GM13977 (cell line): ENCODE measurements at regions not wholly inside any gene's neighbourhood (a gene's known extent, or its start where the extent isn't known, plus 50 kb on each side); places are given as distances from the start of the nearest gene placed in this dataset.

Experiments used
- DNase-seq: peaks from one replicate; pipeline ENCODE4 v3.0.0; 2012; ENCODE audit warnings: low spot score
- in situ Hi-C: fragments of 300-500 bp; cut with MboI; formaldehyde crosslinking; loops from one replicate; pipeline ENCODE4 v1.12.0; 2022; ENCODE audit warnings: low sequenced_read_pairs, low pct_unique_long_range_greater_than_20kb, mixed read lengths, inconsistent platforms; ENCODE audit not compliant: unreplicated experiment
- TF ChIP-seq, protein P1 (sequence below): IDR thresholded peaks from 2 replicates; pipeline ENCODE4 v1.5.1; 2012; ENCODE audit warnings: mild to moderate bottlenecking, control low read depth; ENCODE audit not compliant: insufficient read depth; ENCODE audit errors: extremely low read depth, missing control alignments

DNA sequence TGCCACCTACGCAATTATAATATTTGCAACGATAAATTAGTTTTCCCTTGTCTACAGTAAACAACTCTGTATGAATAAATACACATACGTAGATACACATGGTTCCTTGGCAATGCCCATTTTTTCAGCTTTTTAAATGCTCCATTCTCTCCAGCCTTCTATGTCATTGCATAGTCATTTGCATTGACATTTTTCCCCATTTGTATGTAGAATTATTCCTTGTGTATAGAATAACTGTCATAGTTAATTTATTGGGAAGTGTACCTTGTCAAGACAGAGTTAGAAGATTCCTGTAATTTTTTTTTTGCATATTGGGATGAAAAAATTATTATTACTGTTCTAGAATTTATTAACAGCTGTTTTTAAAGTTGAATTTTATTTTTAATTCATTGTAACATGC is 736.7 kb upstream of the DPPA4 start:
- in situ Hi-C loops: no loop called here
- no peak for DNase-seq
- TF ChIP-seq, protein P1, sequence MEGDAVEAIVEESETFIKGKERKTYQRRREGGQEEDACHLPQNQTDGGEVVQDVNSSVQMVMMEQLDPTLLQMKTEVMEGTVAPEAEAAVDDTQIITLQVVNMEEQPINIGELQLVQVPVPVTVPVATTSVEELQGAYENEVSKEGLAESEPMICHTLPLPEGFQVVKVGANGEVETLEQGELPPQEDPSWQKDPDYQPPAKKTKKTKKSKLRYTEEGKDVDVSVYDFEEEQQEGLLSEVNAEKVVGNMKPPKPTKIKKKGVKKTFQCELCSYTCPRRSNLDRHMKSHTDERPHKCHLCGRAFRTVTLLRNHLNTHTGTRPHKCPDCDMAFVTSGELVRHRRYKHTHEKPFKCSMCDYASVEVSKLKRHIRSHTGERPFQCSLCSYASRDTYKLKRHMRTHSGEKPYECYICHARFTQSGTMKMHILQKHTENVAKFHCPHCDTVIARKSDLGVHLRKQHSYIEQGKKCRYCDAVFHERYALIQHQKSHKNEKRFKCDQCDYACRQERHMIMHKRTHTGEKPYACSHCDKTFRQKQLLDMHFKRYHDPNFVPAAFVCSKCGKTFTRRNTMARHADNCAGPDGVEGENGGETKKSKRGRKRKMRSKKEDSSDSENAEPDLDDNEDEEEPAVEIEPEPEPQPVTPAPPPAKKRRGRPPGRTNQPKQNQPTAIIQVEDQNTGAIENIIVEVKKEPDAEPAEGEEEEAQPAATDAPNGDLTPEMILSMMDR: no peak

DNA sequence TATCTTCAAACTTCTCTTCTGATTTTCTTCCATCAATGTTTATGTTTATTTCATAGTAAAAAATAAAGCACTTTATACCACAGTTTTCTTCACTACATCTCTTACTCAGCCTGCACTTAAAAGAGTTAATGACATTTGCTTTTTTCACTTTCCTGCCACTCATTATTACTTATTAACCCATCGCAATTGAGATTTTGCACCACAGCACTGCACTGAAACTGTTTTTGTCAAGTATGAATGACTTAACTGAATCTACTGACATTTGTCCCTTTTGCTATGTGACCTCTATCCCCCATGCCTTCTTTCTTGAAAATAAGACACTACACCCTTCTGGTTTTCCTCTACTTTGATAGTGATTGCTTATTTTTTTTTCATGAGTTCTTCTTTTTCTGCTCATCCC is 739.7 kb upstream of the DPPA4 start:
- TF ChIP-seq, protein P1: no peak
- in situ Hi-C loops: no loop called here
- DNase-seq: no peak

DNA sequence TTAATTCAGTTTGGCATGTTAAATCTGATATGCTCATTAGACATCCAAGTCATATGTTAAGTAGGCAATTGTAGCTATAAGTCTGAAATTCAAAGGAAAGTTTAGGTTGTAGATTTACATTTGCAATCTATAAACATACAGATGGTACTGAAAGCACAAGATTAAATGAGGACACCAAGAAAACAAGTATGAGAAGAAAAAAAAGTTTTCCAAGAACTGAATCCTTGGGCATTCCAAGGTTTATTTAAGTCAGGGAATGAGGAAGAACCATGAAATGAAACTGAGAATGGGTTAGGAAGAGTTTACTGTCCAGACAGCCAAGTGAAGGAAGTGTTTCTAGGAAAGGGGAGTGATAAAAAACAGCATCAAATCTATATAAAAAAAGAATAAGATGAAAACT is 756.1 kb upstream of the DPPA4 start:
- in situ Hi-C loops: no loop called here
- DNase-seq: no peak
- TF ChIP-seq, protein P1: no peak

DNA sequence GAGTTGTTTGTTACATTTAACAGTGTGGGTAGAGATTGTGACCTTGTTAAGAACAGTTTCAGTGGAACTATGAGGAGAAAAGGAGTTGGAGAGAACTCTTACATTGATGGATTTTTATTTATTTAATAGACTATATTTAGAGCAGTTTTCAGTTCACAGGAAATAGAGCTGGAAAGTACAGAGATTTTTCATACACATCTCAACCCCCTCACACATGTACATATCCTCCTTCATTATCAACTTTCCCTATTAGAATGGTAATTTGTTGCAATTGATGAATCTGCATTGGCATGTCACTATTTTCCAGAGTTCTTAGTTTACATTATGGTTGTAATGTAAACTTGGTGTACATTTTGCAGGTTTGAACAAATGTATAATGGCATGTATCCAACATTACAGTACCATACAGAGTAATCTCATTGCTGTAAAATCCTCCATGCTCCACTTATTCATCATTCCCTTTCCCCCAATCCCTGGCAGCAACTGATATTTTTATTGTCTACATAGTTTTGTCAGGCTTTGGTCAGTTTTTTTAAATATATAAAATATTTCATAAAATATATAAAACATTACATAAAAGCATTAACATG is 756.6 kb upstream of the DPPA4 start:
- in situ Hi-C loops: no loop called here
- no peak for DNase-seq
- TF ChIP-seq, protein P1: no peak

DNA sequence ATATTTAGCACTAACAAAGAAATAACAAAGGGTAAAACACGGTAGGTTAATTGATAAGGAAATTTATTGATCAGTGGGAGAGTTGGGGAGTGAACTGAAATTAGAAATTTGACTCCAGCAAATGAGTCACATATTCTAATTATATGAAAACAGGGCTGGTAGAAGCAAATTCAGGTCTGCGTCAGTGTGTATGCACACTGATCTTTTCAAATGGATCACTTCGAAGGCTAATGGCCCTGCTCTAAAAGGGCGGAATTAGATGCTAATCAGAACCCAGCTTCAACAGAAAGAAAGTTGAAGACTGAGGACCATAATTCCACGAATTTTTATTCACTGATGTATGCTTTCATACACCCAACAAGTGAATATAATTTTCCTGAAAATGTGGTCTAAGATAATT is 762.4 kb upstream of the DPPA4 start:
- no peak for DNase-seq
- TF ChIP-seq, protein P1: no peak
- in situ Hi-C loops: no loop called here

DNA sequence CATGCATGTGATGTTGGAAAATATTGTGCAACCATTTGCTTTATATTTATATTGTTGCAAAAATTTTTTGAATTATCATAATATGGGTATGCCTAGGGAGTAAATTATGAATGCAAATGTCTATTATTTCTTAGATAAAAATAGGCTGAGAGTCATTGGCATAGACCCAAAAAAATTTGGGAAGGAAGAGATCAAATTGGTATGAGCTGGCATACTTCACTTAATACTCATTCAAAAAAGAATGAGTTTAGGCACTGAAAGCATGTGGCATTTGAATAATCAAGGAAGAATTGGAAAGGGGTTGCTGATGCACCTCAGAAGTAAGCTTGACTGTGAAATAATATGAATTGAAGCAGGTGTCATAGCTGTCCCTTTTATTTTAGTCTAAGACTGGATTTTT is 764.0 kb upstream of the DPPA4 start:
- TF ChIP-seq, protein P1: no peak
- no peak for DNase-seq
- in situ Hi-C loops: no loop called here

DNA sequence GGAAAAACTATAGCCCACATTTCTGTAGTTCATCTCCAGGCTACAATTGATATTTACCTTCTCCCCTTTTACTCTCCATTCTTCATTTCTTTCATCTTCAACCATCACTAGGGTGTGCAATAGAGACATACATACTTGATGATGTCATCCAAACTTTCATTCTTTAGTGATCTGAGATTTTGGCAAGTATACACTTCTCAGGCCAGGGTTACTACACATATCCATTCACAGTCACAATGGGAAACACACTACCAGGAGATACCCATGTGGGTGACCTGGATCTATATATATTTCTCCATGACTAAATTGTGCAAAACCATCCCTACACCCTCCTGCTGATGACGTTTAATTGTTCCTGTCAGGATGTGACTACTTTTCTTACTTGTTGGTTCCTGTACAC is 769.5 kb upstream of the DPPA4 start:
- no peak for DNase-seq
- in situ Hi-C loops: no loop called here
- TF ChIP-seq, protein P1: no peak
